HEK293 (cell line): ENCODE measurements at regions not wholly inside any gene's neighbourhood (a gene's known extent, or its start where the extent isn't known, plus 50 kb on each side); places are given as distances from the start of the nearest gene placed in this dataset.

Experiments used
- CTCF ChIA-PET: fragments of 350-600 bp; formaldehyde crosslinking; extraction: SDS; loops from one replicate; lab custom pipeline; 2021; ENCODE audit warnings: antibody characterized with exemption; lab: Yijun Ruan, JAX
- POLR2A ChIA-PET: fragments of 300-600 bp; formaldehyde crosslinking; extraction: SDS; loops from one replicate; lab custom pipeline; 2020; ENCODE audit warnings: antibody characterized with exemption, inconsistent platforms; lab: Yijun Ruan, JAX
- H3K27ac ChIP-seq: fragments of 200-500 bp; sonication (Bioruptor generic); 2 replicates; pipeline ENCODE4 v1.5.1; 2014; ENCODE audit warnings: low read depth, low read length, control low read depth, inconsistent platforms; ENCODE audit errors: extremely low read depth
- H3K36me3 ChIP-seq, 2 experiments: fragments of 200-500 bp in 1 of 2; sonication (Bioruptor generic) in 1 of 2; 1 replicate in 1 of 2; 2 replicates in 1 of 2; pipeline ENCODE4 v1.5.1; 2014 to 2017; ENCODE audit warnings: inconsistent platforms in 2 of 2, low read length in 2 of 2; ENCODE audit not compliant: control insufficient read depth in 2 of 2, insufficient read depth in 1 of 2
- H3K4me1 ChIP-seq: fragments of 200-500 bp; sonication (Bioruptor generic); 2 replicates; pipeline ENCODE4 v1.5.1; 2014; ENCODE audit warnings: mild to moderate bottlenecking, low read length, inconsistent platforms; ENCODE audit not compliant: control insufficient read depth, insufficient read depth
- H3K4me3 ChIP-seq: 2 replicates; pipeline ENCODE4 v1.5.1; 2011; ENCODE audit warnings: low read depth, mild to moderate bottlenecking, control low read depth, low read length, moderate library complexity
- H3K9me3 ChIP-seq: fragments of 200-500 bp; sonication (Bioruptor generic); 2 replicates; pipeline ENCODE4 v1.5.1; 2014; ENCODE audit warnings: low read depth, low read length, inconsistent platforms; ENCODE audit not compliant: control insufficient read depth, insufficient read depth
- GFI1B ChIP-seq: fragments of 450-650 bp; formaldehyde crosslinking; IDR thresholded peaks from 2 replicates; pipeline ENCODE4 v1.5.1; 2016; ENCODE audit warnings: missing biosample characterization, missing genetic modification characterization
- OSR2 ChIP-seq: fragments of 450-650 bp; formaldehyde crosslinking; IDR thresholded peaks from 2 replicates; pipeline ENCODE4 v1.5.1; 2016; ENCODE audit warnings: missing biosample characterization, missing genetic modification characterization
- SCRT1 ChIP-seq: fragments of 450-650 bp; formaldehyde crosslinking; IDR thresholded peaks from 2 replicates; pipeline ENCODE4 v1.5.1; 2016; ENCODE audit warnings: missing biosample characterization, missing genetic modification characterization, borderline replicate concordance
- SP7 ChIP-seq: fragments of 450-650 bp; formaldehyde crosslinking; IDR thresholded peaks from 2 replicates; pipeline ENCODE4 v1.5.1; 2016; ENCODE audit warnings: missing biosample characterization, missing genetic modification characterization
- ZFHX2 ChIP-seq: fragments of 450-650 bp; formaldehyde crosslinking; conservative IDR thresholded peaks from 2 replicates; pipeline ENCODE4 v1.5.1; 2016; ENCODE audit warnings: missing biosample characterization, missing genetic modification characterization
- ZFP3 ChIP-seq: fragments of 450-650 bp; formaldehyde crosslinking; IDR thresholded peaks from 2 replicates; pipeline ENCODE4 v1.5.1; 2016; ENCODE audit warnings: low read depth, missing biosample characterization, missing genetic modification characterization
- ZFP69B ChIP-seq: fragments of 450-650 bp; formaldehyde crosslinking; IDR thresholded peaks from 2 replicates; pipeline ENCODE4 v1.5.1; 2016; ENCODE audit warnings: missing biosample characterization, missing genetic modification characterization
- ZIC2 ChIP-seq: fragments of 450-650 bp; formaldehyde crosslinking; IDR thresholded peaks from 2 replicates; pipeline ENCODE4 v1.5.1; 2016; ENCODE audit warnings: missing biosample characterization, missing genetic modification characterization
- ZNF16 ChIP-seq: fragments of 450-650 bp; formaldehyde crosslinking; IDR thresholded peaks from 2 replicates; pipeline ENCODE4 v1.5.1; 2016; ENCODE audit warnings: low read depth, missing biosample characterization, missing genetic modification characterization
- ZNF239 ChIP-seq: fragments of 450-650 bp; formaldehyde crosslinking; IDR thresholded peaks from 2 replicates; pipeline ENCODE4 v1.5.1; 2016; ENCODE audit warnings: missing biosample characterization, missing genetic modification characterization
- ZNF350 ChIP-seq: fragments of 450-650 bp; formaldehyde crosslinking; IDR thresholded peaks from 2 replicates; pipeline ENCODE4 v1.5.0; 2017; ENCODE audit warnings: missing biosample characterization, mild to moderate bottlenecking, missing genetic modification characterization
- ZNF394 ChIP-seq: fragments of 450-650 bp; formaldehyde crosslinking; IDR thresholded peaks from 2 replicates; pipeline ENCODE4 v1.5.1; 2016; ENCODE audit warnings: missing biosample characterization, missing genetic modification characterization, mild to moderate bottlenecking, moderate library complexity, borderline replicate concordance
- ZNF501 ChIP-seq: fragments of 450-650 bp; formaldehyde crosslinking; IDR thresholded peaks from 2 replicates; pipeline ENCODE4 v1.5.1; 2016; ENCODE audit warnings: missing biosample characterization, missing genetic modification characterization
- ZNF621 ChIP-seq: fragments of 450-650 bp; formaldehyde crosslinking; IDR thresholded peaks from 2 replicates; pipeline ENCODE4 v1.5.1; 2017; ENCODE audit warnings: missing biosample characterization, missing genetic modification characterization
- ZNF626 ChIP-seq: fragments of 450-650 bp; sonication (Bioruptor Pico); formaldehyde crosslinking; IDR thresholded peaks from 2 replicates; pipeline ENCODE4 v1.5.1; 2018; ENCODE audit warnings: missing biosample characterization, missing genetic modification characterization, inconsistent platforms
- ZNF701 ChIP-seq: fragments of 450-650 bp; formaldehyde crosslinking; IDR thresholded peaks from 2 replicates; pipeline ENCODE4 v1.5.1; 2016; ENCODE audit warnings: missing biosample characterization, missing genetic modification characterization
- TF ChIP-seq, protein P1 (sequence below): fragments of 450-650 bp; formaldehyde crosslinking; IDR thresholded peaks from 2 replicates; pipeline ENCODE4 v1.5.1; 2016; ENCODE audit warnings: missing biosample characterization, missing genetic modification characterization
- TF ChIP-seq, protein P2 (sequence below): fragments of 450-650 bp; formaldehyde crosslinking; IDR thresholded peaks from 2 replicates; pipeline ENCODE4; 2016; ENCODE audit warnings: missing biosample characterization, missing genetic modification characterization
- TF ChIP-seq, protein P3 (sequence below): fragments of 450-650 bp; formaldehyde crosslinking; IDR thresholded peaks from 2 replicates; pipeline ENCODE4 v1.5.1; 2016; ENCODE audit warnings: missing biosample characterization, missing genetic modification characterization
- TF ChIP-seq, protein P4 (sequence below): fragments of 450-650 bp; formaldehyde crosslinking; IDR thresholded peaks from 2 replicates; pipeline ENCODE4 v1.5.1; 2016; ENCODE audit warnings: missing biosample characterization, missing genetic modification characterization

- H3K4me3 ChIP-seq: no peak overlapping the region
- H3K4me1 ChIP-seq: no peaks in the 10 kb centered on the region
- POLR2A ChIA-PET: no interaction called here
- H3K9me3 ChIP-seq: no peaks in the 10 kb centered on the region
- TF ChIP-seq, protein P1, sequence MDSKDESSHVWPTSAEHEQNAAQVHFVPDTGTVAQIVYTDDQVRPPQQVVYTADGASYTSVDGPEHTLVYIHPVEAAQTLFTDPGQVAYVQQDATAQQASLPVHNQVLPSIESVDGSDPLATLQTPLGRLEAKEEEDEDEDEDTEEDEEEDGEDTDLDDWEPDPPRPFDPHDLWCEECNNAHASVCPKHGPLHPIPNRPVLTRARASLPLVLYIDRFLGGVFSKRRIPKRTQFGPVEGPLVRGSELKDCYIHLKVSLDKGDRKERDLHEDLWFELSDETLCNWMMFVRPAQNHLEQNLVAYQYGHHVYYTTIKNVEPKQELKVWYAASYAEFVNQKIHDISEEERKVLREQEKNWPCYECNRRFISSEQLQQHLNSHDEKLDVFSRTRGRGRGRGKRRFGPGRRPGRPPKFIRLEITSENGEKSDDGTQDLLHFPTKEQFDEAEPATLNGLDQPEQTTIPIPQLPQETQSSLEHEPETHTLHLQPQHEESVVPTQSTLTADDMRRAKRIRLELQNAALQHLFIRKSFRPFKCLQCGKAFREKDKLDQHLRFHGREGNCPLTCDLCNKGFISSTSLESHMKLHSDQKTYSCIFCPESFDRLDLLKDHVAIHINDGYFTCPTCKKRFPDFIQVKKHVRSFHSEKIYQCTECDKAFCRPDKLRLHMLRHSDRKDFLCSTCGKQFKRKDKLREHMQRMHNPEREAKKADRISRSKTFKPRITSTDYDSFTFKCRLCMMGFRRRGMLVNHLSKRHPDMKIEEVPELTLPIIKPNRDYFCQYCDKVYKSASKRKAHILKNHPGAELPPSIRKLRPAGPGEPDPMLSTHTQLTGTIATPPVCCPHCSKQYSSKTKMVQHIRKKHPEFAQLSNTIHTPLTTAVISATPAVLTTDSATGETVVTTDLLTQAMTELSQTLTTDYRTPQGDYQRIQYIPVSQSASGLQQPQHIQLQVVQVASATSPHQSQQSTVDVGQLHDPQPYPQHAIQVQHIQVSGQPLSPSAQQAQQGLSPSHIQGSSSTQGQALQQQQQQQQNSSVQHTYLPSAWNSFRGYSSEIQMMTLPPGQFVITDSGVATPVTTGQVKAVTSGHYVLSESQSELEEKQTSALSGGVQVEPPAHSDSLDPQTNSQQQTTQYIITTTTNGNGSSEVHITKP (tag by site-specific recombination): 0 out of 2 replicates have a peak, but pooled peaks have one; percentile 31
- no peak for TF ChIP-seq ZNF350 (tag by site-specific recombination)
- TF ChIP-seq, all 188 proteins: peak for 1
- CTCF ChIA-PET: interaction anchor here (0.5 to 1.5 kb wide), 2 partner anchors 138 to 176 kb away, joined by 3 to 4 read pairs; no protein-coding TSS in a partner anchor
- no peaks in the 10 kb centered on the region; a peak in 1 of 3 replicates for H3K36me3 ChIP-seq
- H3K27ac ChIP-seq: no peak overlapping the region
Observed at GRCh38 chr1:232452117-232452516, 177.8 kb downstream of the SIPA1L2 start.

GRCh38 chr1:232451506-232451905 lies 178.4 kb downstream of the SIPA1L2 start:
- H3K4me3 ChIP-seq: no peak overlapping the region
- CTCF ChIA-PET: interaction anchor here (0.5 kb wide), 1 partner anchor 139 kb away, joined by 4 read pairs; no protein-coding TSS in a partner anchor
- POLR2A ChIA-PET: no interaction called here
- H3K36me3 ChIP-seq: no peaks in the 10 kb centered on the region; a peak in 1 of 3 replicates
- H3K27ac ChIP-seq: no peak overlapping the region
- H3K9me3 ChIP-seq: no peaks in the 10 kb centered on the region
- no peaks in the 10 kb centered on the region for H3K4me1 ChIP-seq
- no peak for TF ChIP-seq ZFP69B (tag by site-specific recombination)
- TF ChIP-seq ZFP3 (tag by site-specific recombination): no peak
- no peak for TF ChIP-seq GFI1B (tag by site-specific recombination)
- TF ChIP-seq ZNF701: no peak
- TF ChIP-seq ZNF626 (tag by site-specific recombination): no peak
- no peak for TF ChIP-seq ZNF621 (tag by site-specific recombination)
- TF ChIP-seq, protein P2, sequence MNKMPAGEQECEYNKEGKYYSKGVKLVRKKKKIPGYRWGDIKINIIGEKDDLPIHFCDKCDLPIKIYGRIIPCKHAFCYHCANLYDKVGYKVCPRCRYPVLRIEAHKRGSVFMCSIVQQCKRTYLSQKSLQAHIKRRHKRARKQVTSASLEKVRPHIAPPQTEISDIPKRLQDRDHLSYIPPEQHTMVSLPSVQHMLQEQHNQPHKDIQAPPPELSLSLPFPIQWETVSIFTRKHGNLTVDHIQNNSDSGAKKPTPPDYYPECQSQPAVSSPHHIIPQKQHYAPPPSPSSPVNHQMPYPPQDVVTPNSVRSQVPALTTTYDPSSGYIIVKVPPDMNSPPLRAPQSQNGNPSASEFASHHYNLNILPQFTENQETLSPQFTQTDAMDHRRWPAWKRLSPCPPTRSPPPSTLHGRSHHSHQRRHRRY (tag by site-specific recombination): no peak
- no peak for TF ChIP-seq ZFHX2 (tag by site-specific recombination)
- TF ChIP-seq, protein P3, sequence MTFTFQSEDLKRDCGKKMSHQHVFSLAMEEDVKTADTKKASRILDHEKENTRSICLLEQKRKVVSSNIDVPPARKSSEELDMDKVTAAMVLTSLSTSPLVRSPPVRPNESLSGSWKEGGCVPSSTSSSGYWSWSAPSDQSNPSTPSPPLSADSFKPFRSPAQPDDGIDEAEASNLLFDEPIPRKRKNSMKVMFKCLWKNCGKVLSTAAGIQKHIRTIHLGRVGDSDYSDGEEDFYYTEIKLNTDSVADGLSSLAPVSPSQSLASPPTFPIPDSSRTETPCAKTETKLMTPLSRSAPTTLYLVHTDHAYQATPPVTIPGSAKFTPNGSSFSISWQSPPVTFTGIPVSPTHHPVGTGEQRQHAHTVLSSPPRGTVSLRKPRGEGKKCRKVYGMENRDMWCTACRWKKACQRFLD (tag by site-specific recombination): no peak
- no peak for TF ChIP-seq ZNF501 (tag by site-specific recombination)
- no peak for TF ChIP-seq ZNF16 (tag by site-specific recombination)

GRCh38 chr1:232450615-232451014 lies 179.3 kb downstream of the SIPA1L2 start:
- ChIA-PET CTCF (interaction anchor here (0.6 to 1.3 kb wide), 2 partner anchors 174 to 177 kb away, joined by 3 to 4 read pairs; no protein-coding TSS in a partner anchor), POLR2A (no interaction called here)
- Histone ChIP-seq H3K4me3 (no peak overlapping the region), H3K36me3 (no peaks in the 10 kb centered on the region; a peak in 1 of 3 replicates), H3K4me1 (no peaks in the 10 kb centered on the region), H3K9me3 (no peaks in the 10 kb centered on the region), H3K27ac (no peak overlapping the region)
- no peak for TF ChIP-seq ZNF239 (tag by site-specific recombination)
- TF ChIP-seq SP7 (tag by site-specific recombination): no peak
- no peak for TF ChIP-seq ZNF16 (tag by site-specific recombination)
- no peak for TF ChIP-seq ZNF394
- TF ChIP-seq, protein P1 (tag by site-specific recombination): no peak
- TF ChIP-seq, protein P4, sequence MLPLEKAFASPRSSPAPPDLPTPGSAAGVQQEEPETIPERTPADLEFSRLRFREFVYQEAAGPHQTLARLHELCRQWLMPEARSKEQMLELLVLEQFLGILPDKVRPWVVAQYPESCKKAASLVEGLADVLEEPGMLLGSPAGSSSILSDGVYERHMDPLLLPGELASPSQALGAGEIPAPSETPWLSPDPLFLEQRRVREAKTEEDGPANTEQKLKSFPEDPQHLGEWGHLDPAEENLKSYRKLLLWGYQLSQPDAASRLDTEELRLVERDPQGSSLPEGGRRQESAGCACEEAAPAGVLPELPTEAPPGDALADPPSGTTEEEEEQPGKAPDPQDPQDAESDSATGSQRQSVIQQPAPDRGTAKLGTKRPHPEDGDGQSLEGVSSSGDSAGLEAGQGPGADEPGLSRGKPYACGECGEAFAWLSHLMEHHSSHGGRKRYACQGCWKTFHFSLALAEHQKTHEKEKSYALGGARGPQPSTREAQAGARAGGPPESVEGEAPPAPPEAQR (tag by site-specific recombination): no peak
- no peak for TF ChIP-seq SCRT1 (tag by site-specific recombination)
- no peak for TF ChIP-seq OSR2 (tag by site-specific recombination)
- no peak for TF ChIP-seq ZIC2 (tag by site-specific recombination)
